ENCODE measurements at regions not wholly inside any gene's neighbourhood (a gene's known extent, or its start where the extent isn't known, plus 50 kb on each side); places are given as distances from the start of the nearest gene placed in this dataset.
A peak's percentile ranks its signal among the peaks of the same experiment; 100 is the strongest.

- TF ChIP-seq HNRNPK (IDR thresholded peaks at IDR 0.05; ENCODE audit: low read depth, low read length, poor library complexity, severe bottlenecking) (no peak), CREB1 (IDR thresholded peaks at IDR 0.05) (peak; percentile 64; the same call in 1 of the 2 replicates), CREB1 (CRISPR knock-in tag; IDR thresholded peaks at IDR 0.05) (peak; percentile 88), ZFP1 (CRISPR knock-in tag; IDR thresholded peaks at IDR 0.05) (peak; percentile 90), NFIB (CRISPR knock-in tag; IDR thresholded peaks at IDR 0.05; ENCODE audit: borderline replicate concordance) (no peak), NONO (IDR thresholded peaks at IDR 0.05) (no peak), NONO (CRISPR knock-in tag; conservative IDR thresholded peaks at IDR 0.05) (peak; percentile 91), PAWR (CRISPR knock-in tag; IDR thresholded peaks at IDR 0.05; ENCODE audit: borderline replicate concordance) (no peak), BHLHE40 (IDR thresholded peaks at IDR 0.05; ENCODE audit: low read length) (no peak), ZNF777 (CRISPR knock-in tag; IDR thresholded peaks at IDR 0.05) (no peak), ZBTB7A (CRISPR knock-in tag; IDR thresholded peaks at IDR 0.05) (peak; percentile 36; the same call in 1 of the 2 replicates), ZBTB46 (CRISPR knock-in tag; IDR thresholded peaks at IDR 0.05; ENCODE audit: borderline replicate concordance) (no peak), TEAD2 (CRISPR knock-in tag; IDR thresholded peaks at IDR 0.05) (no peak), AGO1 (IDR thresholded peaks at IDR 0.05; ENCODE audit: low read depth, low read length, poor library complexity, severe bottlenecking) (no peak), PHF8 (CRISPR knock-in tag; IDR thresholded peaks at IDR 0.05) (peak; percentile 47), NR2F1 (CRISPR knock-in tag; IDR thresholded peaks at IDR 0.05) (peak; percentile 27 to 86; a peak in 3 of 4 replicates), MXD4 (CRISPR knock-in tag; IDR thresholded peaks at IDR 0.05) (peak; percentile 84; the same call in 1 of the 2 replicates), SRSF1 (optimal IDR thresholded peaks at IDR 0.05; ENCODE audit: low read depth, low read length) (no peak), E2F2 (CRISPR knock-in tag; IDR thresholded peaks at IDR 0.05; ENCODE audit: borderline replicate concordance) (0 out of 2 replicates have a peak, but pooled peaks have one; percentile 22), ZNF567 (CRISPR knock-in tag; IDR thresholded peaks at IDR 0.05; ENCODE audit: borderline replicate concordance) (peak; percentile 90)
- TF ChIP-seq, protein P1, sequence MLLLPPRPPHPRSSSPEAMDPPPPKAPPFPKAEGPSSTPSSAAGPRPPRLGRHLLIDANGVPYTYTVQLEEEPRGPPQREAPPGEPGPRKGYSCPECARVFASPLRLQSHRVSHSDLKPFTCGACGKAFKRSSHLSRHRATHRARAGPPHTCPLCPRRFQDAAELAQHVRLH (CRISPR knock-in tag; IDR thresholded peaks at IDR 0.05; ENCODE audit: borderline replicate concordance, low read depth) = no peak; the same call in 1 of the 2 replicates
- TF ChIP-seq, protein P2, sequence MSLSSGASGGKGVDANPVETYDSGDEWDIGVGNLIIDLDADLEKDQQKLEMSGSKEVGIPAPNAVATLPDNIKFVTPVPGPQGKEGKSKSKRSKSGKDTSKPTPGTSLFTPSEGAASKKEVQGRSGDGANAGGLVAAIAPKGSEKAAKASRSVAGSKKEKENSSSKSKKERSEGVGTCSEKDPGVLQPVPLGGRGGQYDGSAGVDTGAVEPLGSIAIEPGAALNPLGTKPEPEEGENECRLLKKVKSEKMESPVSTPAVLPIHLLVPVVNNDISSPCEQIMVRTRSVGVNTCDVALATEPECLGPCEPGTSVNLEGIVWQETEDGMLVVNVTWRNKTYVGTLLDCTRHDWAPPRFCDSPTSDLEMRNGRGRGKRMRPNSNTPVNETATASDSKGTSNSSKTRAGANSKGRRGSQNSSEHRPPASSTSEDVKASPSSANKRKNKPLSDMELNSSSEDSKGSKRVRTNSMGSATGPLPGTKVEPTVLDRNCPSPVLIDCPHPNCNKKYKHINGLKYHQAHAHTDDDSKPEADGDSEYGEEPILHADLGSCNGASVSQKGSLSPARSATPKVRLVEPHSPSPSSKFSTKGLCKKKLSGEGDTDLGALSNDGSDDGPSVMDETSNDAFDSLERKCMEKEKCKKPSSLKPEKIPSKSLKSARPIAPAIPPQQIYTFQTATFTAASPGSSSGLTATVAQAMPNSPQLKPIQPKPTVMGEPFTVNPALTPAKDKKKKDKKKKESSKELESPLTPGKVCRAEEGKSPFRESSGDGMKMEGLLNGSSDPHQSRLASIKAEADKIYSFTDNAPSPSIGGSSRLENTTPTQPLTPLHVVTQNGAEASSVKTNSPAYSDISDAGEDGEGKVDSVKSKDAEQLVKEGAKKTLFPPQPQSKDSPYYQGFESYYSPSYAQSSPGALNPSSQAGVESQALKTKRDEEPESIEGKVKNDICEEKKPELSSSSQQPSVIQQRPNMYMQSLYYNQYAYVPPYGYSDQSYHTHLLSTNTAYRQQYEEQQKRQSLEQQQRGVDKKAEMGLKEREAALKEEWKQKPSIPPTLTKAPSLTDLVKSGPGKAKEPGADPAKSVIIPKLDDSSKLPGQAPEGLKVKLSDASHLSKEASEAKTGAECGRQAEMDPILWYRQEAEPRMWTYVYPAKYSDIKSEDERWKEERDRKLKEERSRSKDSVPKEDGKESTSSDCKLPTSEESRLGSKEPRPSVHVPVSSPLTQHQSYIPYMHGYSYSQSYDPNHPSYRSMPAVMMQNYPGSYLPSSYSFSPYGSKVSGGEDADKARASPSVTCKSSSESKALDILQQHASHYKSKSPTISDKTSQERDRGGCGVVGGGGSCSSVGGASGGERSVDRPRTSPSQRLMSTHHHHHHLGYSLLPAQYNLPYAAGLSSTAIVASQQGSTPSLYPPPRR (CRISPR knock-in tag; IDR thresholded peaks at IDR 0.05; ENCODE audit: borderline replicate concordance) = peak; percentile 97
Observed at GRCh38 chr2:215793747-215794595, 219.4 kb downstream of the MREG start (continued).

Measured in HepG2 (cell line).